ENCODE measurements at regions not wholly inside any gene's neighbourhood (a gene's known extent, or its start where the extent isn't known, plus 50 kb on each side); places are given as distances from the start of the nearest gene placed in this dataset.

- intact Hi-C loops (cut with micrococcal nuclease): no loop called here
- no peaks in the 10 kb centered on the region for H3K4me1 ChIP-seq (ENCODE audit: control insufficient read depth in 2 of 2, insufficient read depth in 2 of 2, low read length in 2 of 2)
- WGBS (ENCODE audit: insufficient coverage): no CpG with 5 or more reads among the region's 2 CpGs
- TF ChIP-seq EZH2 (IDR thresholded peaks at IDR 0.05; ENCODE audit: borderline replicate concordance, insufficient read depth, low read depth, low read length, poor library complexity, severe bottlenecking): no peak
- H3K4me3 ChIP-seq (ENCODE audit: control extremely low read depth in 1 of 5, extremely low read depth in 1 of 5, insufficient read depth in 1 of 5, low read depth in 2 of 5, low read length in 4 of 5): no peak overlapping the region
- H3K36me3 ChIP-seq (replicated peaks in 1 of 2; ENCODE audit: control extremely low read depth in 1 of 2, control insufficient read depth in 1 of 2, extremely low read depth in 1 of 2, insufficient read depth in 2 of 2, low read length in 1 of 2): no peaks in the 10 kb centered on the region
- Mint-ChIP-seq H3K4me3 (no peak overlapping the region), H3K4me1 (no peaks in the 10 kb centered on the region), H3K27me3 (no peaks in the 10 kb centered on the region), H3K9me3 (ENCODE audit: insufficient read depth) (no peaks in the 10 kb centered on the region), H3K27ac (no peak overlapping the region)
- no peak overlapping the region for H3K9ac ChIP-seq (ENCODE audit: low read length)
- POLR2A ChIA-PET: no interaction called here
- no peak overlapping the region for H2AFZ ChIP-seq (ENCODE audit: insufficient read depth, low read depth, low read length, poor library complexity, severe bottlenecking)
- H3K79me2 ChIP-seq (ENCODE audit: control insufficient read depth, insufficient read depth, low read length): no peaks in the 10 kb centered on the region
- ATAC-seq (ENCODE audit: low read depth) (no peak), DNase-seq (no peak)
- no peaks in the 10 kb centered on the region for H3K9me3 ChIP-seq (ENCODE audit: control extremely low read depth in 1 of 3, control insufficient read depth in 2 of 3, insufficient read depth in 1 of 3, low read length in 2 of 3)
- CTCF ChIA-PET: no interaction called here
- H3K27ac ChIP-seq (ENCODE audit: low read length in 2 of 2): no peak overlapping the region
- H4K20me1 ChIP-seq (ENCODE audit: control insufficient read depth, insufficient read depth, low read length, poor library complexity, severe bottlenecking): no peaks in the 10 kb centered on the region
- H3K4me2 ChIP-seq (replicated peaks; ENCODE audit: low read depth, low read length, poor library complexity, severe bottlenecking): no peak overlapping the region
- H3K27me3 ChIP-seq (replicated peaks in 1 of 4; ENCODE audit: control extremely low read depth in 1 of 4, control insufficient read depth in 3 of 4, insufficient read depth in 4 of 4, low read length in 3 of 4): no peaks in the 10 kb centered on the region
Measured at GRCh38 chr2:223487214-223487846, 114.8 kb downstream of the SCG2 start.

- Histone ChIP-seq H3K27me3 (replicated peaks in 1 of 4; ENCODE audit: control extremely low read depth in 1 of 4, control insufficient read depth in 3 of 4, insufficient read depth in 4 of 4, low read length in 3 of 4) (no peaks in the 10 kb centered on the region), H3K36me3 (replicated peaks in 1 of 2; ENCODE audit: control extremely low read depth in 1 of 2, control insufficient read depth in 1 of 2, extremely low read depth in 1 of 2, insufficient read depth in 2 of 2, low read length in 1 of 2) (no peaks in the 10 kb centered on the region), H4K20me1 (ENCODE audit: control insufficient read depth, insufficient read depth, low read length, poor library complexity, severe bottlenecking) (no peaks in the 10 kb centered on the region), H3K9ac (ENCODE audit: low read length) (no peak overlapping the region), H2AFZ (ENCODE audit: insufficient read depth, low read depth, low read length, poor library complexity, severe bottlenecking) (no peak overlapping the region), H3K27ac (ENCODE audit: low read length in 2 of 2) (no peak overlapping the region), H3K4me2 (replicated peaks; ENCODE audit: low read depth, low read length, poor library complexity, severe bottlenecking) (no peak overlapping the region), H3K4me3 (ENCODE audit: control extremely low read depth in 1 of 5, extremely low read depth in 1 of 5, insufficient read depth in 1 of 5, low read depth in 2 of 5, low read length in 4 of 5) (no peak overlapping the region), H3K4me1 (ENCODE audit: control insufficient read depth in 2 of 2, insufficient read depth in 2 of 2, low read length in 2 of 2) (no peaks in the 10 kb centered on the region), H3K9me3 (ENCODE audit: control extremely low read depth in 1 of 3, control insufficient read depth in 2 of 3, insufficient read depth in 1 of 3, low read length in 2 of 3) (no peaks in the 10 kb centered on the region), H3K79me2 (ENCODE audit: control insufficient read depth, insufficient read depth, low read length) (no peaks in the 10 kb centered on the region)
- 28% methylated on average over 3 of the region's 4 CpGs for WGBS (ENCODE audit: insufficient coverage)
- intact Hi-C loops (cut with micrococcal nuclease): no loop called here
- no peaks in the 10 kb centered on the region for H3K4me1 Mint-ChIP-seq
- ChIA-PET POLR2A (no interaction called here), CTCF (no interaction called here)
- TF ChIP-seq CTCF (IDR thresholded peaks at IDR 0.05): no peak
- TF ChIP-seq EZH2 (IDR thresholded peaks at IDR 0.05; ENCODE audit: borderline replicate concordance, insufficient read depth, low read depth, low read length, poor library complexity, severe bottlenecking): no peak
- DNase-seq (no peak), ATAC-seq (ENCODE audit: low read depth) (no peak)
- no peak overlapping the region for H3K27ac Mint-ChIP-seq
- no peaks in the 10 kb centered on the region for H3K9me3 Mint-ChIP-seq (ENCODE audit: insufficient read depth)
- H3K4me3 Mint-ChIP-seq: no peak overlapping the region
- H3K27me3 Mint-ChIP-seq: peaks cover 3% of the 10 kb centered on the region
Measured at GRCh38 chr2:223488814-223489213, 113.3 kb downstream of the SCG2 start.

Measured in B cell (primary cell).